ENCODE measurements at regions not wholly inside any gene's neighbourhood (a gene's known extent, or its start where the extent isn't known, plus 50 kb on each side); places are given as distances from the start of the nearest gene placed in this dataset.
A peak's percentile ranks its signal among the peaks of the same experiment; 100 is the strongest.

DNA sequence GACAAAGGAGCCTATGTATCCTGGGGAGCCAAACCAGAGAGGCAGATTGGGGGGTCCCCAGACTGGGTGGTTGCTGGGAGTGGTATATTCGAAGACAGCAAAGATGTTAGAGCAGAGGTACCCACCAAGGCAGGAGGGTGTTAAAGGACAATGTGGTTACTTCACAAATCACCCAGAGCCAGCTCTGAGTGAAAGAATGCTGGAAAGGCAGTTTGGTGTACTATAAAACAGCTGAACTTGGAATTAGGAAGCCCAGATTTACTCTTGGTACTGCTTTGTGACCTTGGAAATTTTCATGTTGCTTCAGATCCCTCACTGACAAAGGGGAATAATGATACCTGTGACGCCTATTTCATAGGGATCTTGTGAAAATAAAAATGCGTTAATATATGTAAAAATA is 121.6 kb downstream of the CD164 start:
- no peaks in the 10 kb centered on the region for H3K27me3 ChIP-seq (ENCODE audit: control insufficient read depth, insufficient read depth, low read length)
- DNase-seq (no peak), FAIRE-seq (no peak)
- no peaks in the 10 kb centered on the region for H3K9me3 ChIP-seq (ENCODE audit: control insufficient read depth in 2 of 3, insufficient read depth in 1 of 3, low read length in 3 of 3)
- intact Hi-C loops (cut with DNase I): no loop called here
- H3K36me3 ChIP-seq (ENCODE audit: control insufficient read depth in 2 of 3, insufficient read depth in 3 of 3, low read length in 3 of 3): no peaks in the 10 kb centered on the region
- H3K4me1 ChIP-seq (ENCODE audit: control insufficient read depth in 2 of 3, insufficient read depth in 2 of 3, low read depth in 1 of 3, low read length in 3 of 3): no peaks in the 10 kb centered on the region
- no peak overlapping the region for H3K4me3 ChIP-seq (ENCODE audit: low read length in 3 of 3)
- no peak overlapping the region for H3K9ac ChIP-seq (ENCODE audit: low read length in 3 of 3)
- no peak for TF ChIP-seq CTCF (IDR thresholded peaks at IDR 0.05; ENCODE audit: borderline replicate concordance, extremely low read depth, insufficient read depth)
- H3K27ac ChIP-seq (ENCODE audit: low read depth in 2 of 2, low read length in 2 of 2): no peak overlapping the region

GRCh38 chr6:109260126-109260525 is 122.1 kb downstream of the CD164 start:
- H3K9ac ChIP-seq (ENCODE audit: low read length in 3 of 3): no peak overlapping the region
- H3K27me3 ChIP-seq (ENCODE audit: control insufficient read depth, insufficient read depth, low read length): no peaks in the 10 kb centered on the region
- no peak for TF ChIP-seq CTCF (IDR thresholded peaks at IDR 0.05; ENCODE audit: borderline replicate concordance, extremely low read depth, insufficient read depth)
- DNase-seq: no peak
- no peaks in the 10 kb centered on the region for H3K36me3 ChIP-seq (ENCODE audit: control insufficient read depth in 2 of 3, insufficient read depth in 3 of 3, low read length in 3 of 3)
- H3K4me3 ChIP-seq (ENCODE audit: low read length in 3 of 3): no peak overlapping the region
- H3K4me1 ChIP-seq (ENCODE audit: control insufficient read depth in 2 of 3, insufficient read depth in 2 of 3, low read depth in 1 of 3, low read length in 3 of 3): no peaks in the 10 kb centered on the region
- intact Hi-C loops (cut with DNase I): no loop called here
- H3K9me3 ChIP-seq (ENCODE audit: control insufficient read depth in 2 of 3, insufficient read depth in 1 of 3, low read length in 3 of 3): no peaks in the 10 kb centered on the region
- no peak overlapping the region for H3K27ac ChIP-seq (ENCODE audit: low read depth in 2 of 2, low read length in 2 of 2)
- FAIRE-seq: no peak

GRCh38 chr6:109258129-109258528 is 124.1 kb downstream of the CD164 start:
- H3K9ac ChIP-seq (ENCODE audit: low read length in 3 of 3): no peak overlapping the region
- no peaks in the 10 kb centered on the region for H3K27me3 ChIP-seq (ENCODE audit: control insufficient read depth, insufficient read depth, low read length)
- peak in 1 of 5 donors; percentile 37 for DNase-seq
- no peak for FAIRE-seq
- H3K27ac ChIP-seq (ENCODE audit: low read depth in 2 of 2, low read length in 2 of 2): no peak overlapping the region
- H3K4me1 ChIP-seq (ENCODE audit: control insufficient read depth in 2 of 3, insufficient read depth in 2 of 3, low read depth in 1 of 3, low read length in 3 of 3): no peaks in the 10 kb centered on the region
- intact Hi-C loops (cut with DNase I): no loop called here
- TF ChIP-seq CTCF (IDR thresholded peaks at IDR 0.05; ENCODE audit: borderline replicate concordance, extremely low read depth, insufficient read depth): no peak
- H3K9me3 ChIP-seq (ENCODE audit: control insufficient read depth in 2 of 3, insufficient read depth in 1 of 3, low read length in 3 of 3): no peaks in the 10 kb centered on the region
- no peak overlapping the region for H3K4me3 ChIP-seq (ENCODE audit: low read length in 3 of 3)
- H3K36me3 ChIP-seq (ENCODE audit: control insufficient read depth in 2 of 3, insufficient read depth in 3 of 3, low read length in 3 of 3): no peaks in the 10 kb centered on the region

DNA sequence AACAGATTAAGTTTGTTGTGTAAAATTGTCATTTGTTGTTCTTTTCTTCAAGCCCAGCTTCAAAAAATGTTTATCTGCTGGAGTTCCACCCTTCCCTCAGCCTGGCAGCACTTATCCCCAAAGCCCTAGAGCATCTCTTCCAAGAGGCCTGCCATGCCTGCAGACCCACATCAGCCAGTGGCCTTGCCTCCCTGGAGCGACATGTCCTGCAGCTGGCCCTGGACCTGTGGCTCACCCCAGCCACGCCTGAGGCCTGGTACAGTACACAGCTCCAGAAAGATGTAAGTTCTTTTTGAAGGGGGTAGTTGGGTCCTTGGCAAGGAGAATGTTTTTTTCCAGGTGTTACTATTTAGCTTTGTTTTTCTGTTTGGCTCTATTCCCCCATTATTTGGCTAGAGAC is 124.8 kb downstream of the CD164 start:
- Histone ChIP-seq H3K27ac (ENCODE audit: low read depth in 2 of 2, low read length in 2 of 2) (no peak overlapping the region), H3K9me3 (ENCODE audit: control insufficient read depth in 2 of 3, insufficient read depth in 1 of 3, low read length in 3 of 3) (no peaks in the 10 kb centered on the region), H3K27me3 (ENCODE audit: control insufficient read depth, insufficient read depth, low read length) (no peaks in the 10 kb centered on the region), H3K4me3 (ENCODE audit: low read length in 3 of 3) (no peak overlapping the region), H3K4me1 (ENCODE audit: control insufficient read depth in 2 of 3, insufficient read depth in 2 of 3, low read depth in 1 of 3, low read length in 3 of 3) (no peaks in the 10 kb centered on the region), H3K9ac (ENCODE audit: low read length in 3 of 3) (no peak overlapping the region), H3K36me3 (ENCODE audit: control insufficient read depth in 2 of 3, insufficient read depth in 3 of 3, low read length in 3 of 3) (no peaks in the 10 kb centered on the region)
- FAIRE-seq (no peak), DNase-seq (no peak)
- intact Hi-C loops (cut with DNase I): no loop called here
- no peak for TF ChIP-seq CTCF (IDR thresholded peaks at IDR 0.05; ENCODE audit: borderline replicate concordance, extremely low read depth, insufficient read depth)

Measured in kidney (tissue), 13 donors.